ENCODE measurements at regions not wholly inside any gene's neighbourhood (a gene's known extent, or its start where the extent isn't known, plus 50 kb on each side); places are given as distances from the start of the nearest gene placed in this dataset.

DNA sequence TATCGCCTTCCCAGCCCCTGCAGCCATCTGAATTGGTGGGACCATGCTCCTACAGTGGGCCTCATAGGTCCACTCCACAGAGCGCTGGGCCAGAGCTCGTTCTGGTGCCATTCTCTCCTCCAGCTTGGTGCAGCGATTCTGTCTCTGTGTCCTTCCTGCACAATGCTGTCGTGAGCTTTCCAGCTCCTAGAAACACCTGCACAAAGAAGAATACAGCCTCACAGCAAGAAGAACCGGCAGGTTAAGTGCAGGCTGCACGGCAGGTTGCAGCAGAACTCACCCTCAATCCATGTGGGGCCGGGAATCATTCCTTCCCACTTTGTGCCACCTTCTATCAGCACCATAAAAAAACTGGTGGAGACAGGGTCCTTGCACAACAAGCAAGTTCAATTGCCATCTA, 101.2 kb upstream of the ENPP6 start:
- Histone ChIP-seq H3K4me3 (ENCODE audit: low read length in 3 of 3) (no peak overlapping the region), H3K9ac (ENCODE audit: low read length in 3 of 3) (no peak overlapping the region), H3K27ac (ENCODE audit: low read depth in 2 of 2, low read length in 2 of 2) (no peak overlapping the region), H3K27me3 (ENCODE audit: control insufficient read depth, insufficient read depth, low read length) (no peaks in the 10 kb centered on the region), H3K4me1 (ENCODE audit: control insufficient read depth in 2 of 3, insufficient read depth in 2 of 3, low read depth in 1 of 3, low read length in 3 of 3) (no peaks in the 10 kb centered on the region), H3K36me3 (ENCODE audit: control insufficient read depth in 2 of 3, insufficient read depth in 3 of 3, low read length in 3 of 3) (no peaks in the 10 kb centered on the region), H3K9me3 (ENCODE audit: control insufficient read depth in 2 of 3, insufficient read depth in 1 of 3, low read length in 3 of 3) (no peaks in the 10 kb centered on the region)
- intact Hi-C loops (cut with DNase I), result no loop called here
- DNase-seq (no peak), FAIRE-seq (no peak)
- TF ChIP-seq, protein P1, sequence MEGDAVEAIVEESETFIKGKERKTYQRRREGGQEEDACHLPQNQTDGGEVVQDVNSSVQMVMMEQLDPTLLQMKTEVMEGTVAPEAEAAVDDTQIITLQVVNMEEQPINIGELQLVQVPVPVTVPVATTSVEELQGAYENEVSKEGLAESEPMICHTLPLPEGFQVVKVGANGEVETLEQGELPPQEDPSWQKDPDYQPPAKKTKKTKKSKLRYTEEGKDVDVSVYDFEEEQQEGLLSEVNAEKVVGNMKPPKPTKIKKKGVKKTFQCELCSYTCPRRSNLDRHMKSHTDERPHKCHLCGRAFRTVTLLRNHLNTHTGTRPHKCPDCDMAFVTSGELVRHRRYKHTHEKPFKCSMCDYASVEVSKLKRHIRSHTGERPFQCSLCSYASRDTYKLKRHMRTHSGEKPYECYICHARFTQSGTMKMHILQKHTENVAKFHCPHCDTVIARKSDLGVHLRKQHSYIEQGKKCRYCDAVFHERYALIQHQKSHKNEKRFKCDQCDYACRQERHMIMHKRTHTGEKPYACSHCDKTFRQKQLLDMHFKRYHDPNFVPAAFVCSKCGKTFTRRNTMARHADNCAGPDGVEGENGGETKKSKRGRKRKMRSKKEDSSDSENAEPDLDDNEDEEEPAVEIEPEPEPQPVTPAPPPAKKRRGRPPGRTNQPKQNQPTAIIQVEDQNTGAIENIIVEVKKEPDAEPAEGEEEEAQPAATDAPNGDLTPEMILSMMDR (IDR thresholded peaks at IDR 0.05; ENCODE audit: borderline replicate concordance, extremely low read depth, insufficient read depth), result no peak

DNA sequence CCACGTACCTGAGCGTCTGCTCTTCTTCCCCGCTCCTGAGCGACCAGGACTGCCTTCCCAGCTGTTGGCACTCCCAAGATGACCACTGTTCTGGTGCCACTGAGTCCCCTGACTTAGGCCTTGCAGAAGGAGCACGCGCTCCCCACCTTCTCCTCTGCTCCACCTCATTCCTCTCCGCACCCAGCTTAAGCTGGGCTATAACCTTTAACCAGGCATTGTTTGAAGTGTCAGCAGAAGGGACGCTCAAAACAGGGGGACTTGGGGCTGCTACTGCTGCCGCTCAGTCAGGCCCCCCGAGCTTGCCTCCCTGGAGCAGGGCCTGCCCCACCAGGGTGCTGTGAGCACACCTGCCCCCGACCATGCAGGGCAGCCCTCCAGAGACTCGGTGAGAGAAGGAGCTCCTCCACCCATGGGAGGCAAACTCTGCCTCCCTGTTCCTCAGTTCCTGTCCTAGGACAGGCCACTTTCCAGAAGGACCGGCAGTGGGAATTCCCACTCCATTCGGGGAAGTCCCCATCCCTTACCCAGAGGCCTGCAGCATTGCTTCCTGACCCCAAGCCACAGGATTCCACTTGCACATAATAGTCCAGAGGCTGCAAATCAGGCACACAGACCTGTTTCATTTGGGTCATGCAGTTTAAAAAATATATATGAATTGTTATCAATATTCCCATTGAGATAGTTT, 99.7 kb upstream of the ENPP6 start:
- Histone ChIP-seq H3K36me3 (ENCODE audit: control insufficient read depth in 2 of 3, insufficient read depth in 3 of 3, low read length in 3 of 3) (no peaks in the 10 kb centered on the region), H3K27me3 (ENCODE audit: control insufficient read depth, insufficient read depth, low read length) (no peaks in the 10 kb centered on the region), H3K9ac (ENCODE audit: low read length in 3 of 3) (no peak overlapping the region), H3K9me3 (ENCODE audit: control insufficient read depth in 2 of 3, insufficient read depth in 1 of 3, low read length in 3 of 3) (no peaks in the 10 kb centered on the region), H3K27ac (ENCODE audit: low read depth in 2 of 2, low read length in 2 of 2) (no peak overlapping the region), H3K4me3 (ENCODE audit: low read length in 3 of 3) (no peak overlapping the region), H3K4me1 (ENCODE audit: control insufficient read depth in 2 of 3, insufficient read depth in 2 of 3, low read depth in 1 of 3, low read length in 3 of 3) (no peaks in the 10 kb centered on the region)
- DNase-seq, result no peak
- intact Hi-C loops (cut with DNase I), result no loop called here
- TF ChIP-seq, protein P1 (IDR thresholded peaks at IDR 0.05; ENCODE audit: borderline replicate concordance, extremely low read depth, insufficient read depth), result no peak
- no peak for FAIRE-seq

DNA sequence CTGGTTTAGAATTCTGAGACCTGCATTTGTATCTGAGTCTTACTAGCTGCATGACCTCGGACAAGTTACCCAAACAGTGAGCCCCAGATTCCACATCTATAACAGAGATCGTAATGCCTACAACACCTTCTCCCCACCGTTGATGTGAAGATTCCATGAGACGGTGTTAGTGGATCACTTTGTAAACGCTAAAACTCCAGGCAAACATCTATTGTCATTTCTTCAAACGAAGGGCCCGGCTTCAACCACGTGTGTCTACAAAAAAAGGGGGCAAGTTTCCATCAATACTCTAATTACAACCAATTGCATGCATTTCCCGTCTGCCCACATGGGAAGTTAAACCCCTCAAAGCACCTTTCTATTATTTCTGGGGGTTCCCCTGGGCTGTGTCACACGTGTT, 99.1 kb upstream of the ENPP6 start:
- DNase-seq (no peak), FAIRE-seq (no peak)
- intact Hi-C loops (cut with DNase I), result no loop called here
- no peaks in the 10 kb centered on the region for H3K36me3 ChIP-seq (ENCODE audit: control insufficient read depth in 2 of 3, insufficient read depth in 3 of 3, low read length in 3 of 3)
- TF ChIP-seq, protein P1 (IDR thresholded peaks at IDR 0.05; ENCODE audit: borderline replicate concordance, extremely low read depth, insufficient read depth), result no peak
- no peaks in the 10 kb centered on the region for H3K4me1 ChIP-seq (ENCODE audit: control insufficient read depth in 2 of 3, insufficient read depth in 2 of 3, low read depth in 1 of 3, low read length in 3 of 3)
- H3K9me3 ChIP-seq (ENCODE audit: control insufficient read depth in 2 of 3, insufficient read depth in 1 of 3, low read length in 3 of 3), result no peaks in the 10 kb centered on the region
- H3K27me3 ChIP-seq (ENCODE audit: control insufficient read depth, insufficient read depth, low read length), result no peaks in the 10 kb centered on the region
- H3K4me3 ChIP-seq (ENCODE audit: low read length in 3 of 3), result no peak overlapping the region
- no peak overlapping the region for H3K9ac ChIP-seq (ENCODE audit: low read length in 3 of 3)
- no peak overlapping the region for H3K27ac ChIP-seq (ENCODE audit: low read depth in 2 of 2, low read length in 2 of 2)

All from kidney (tissue), 13 donors.